GM18520 (cell line): ENCODE measurements at regions not wholly inside any gene's neighbourhood (a gene's known extent, or its start where the extent isn't known, plus 50 kb on each side); places are given as distances from the start of the nearest gene placed in this dataset.

Experiments used
- ATAC-seq: cut with Tn5 transposase; IDR thresholded peaks from one replicate; pipeline ENCODE4 v1.9.1; 2021; ENCODE audit not compliant: unreplicated experiment

- no peak for ATAC-seq
These were observed 249.3 kb upstream of the APCDD1 start for GRCh38 chr18:10205151-10205550.

- no peak for ATAC-seq
These were observed 246.6 kb upstream of the APCDD1 start for GRCh38 chr18:10207682-10208345.

- no peak for ATAC-seq
These were observed 245.1 kb upstream of the APCDD1 start for GRCh38 chr18:10209302-10209701.

- no peak for ATAC-seq
These were observed 244.3 kb upstream of the APCDD1 start for GRCh38 chr18:10210057-10210633.

GRCh38 chr18:10213526-10213925 is 240.9 kb upstream of the APCDD1 start:
- no peak for ATAC-seq

- ATAC-seq = no peak
These were observed 239.0 kb upstream of the APCDD1 start for GRCh38 chr18:10215446-10215845.

GRCh38 chr18:10216791-10217190 is 237.6 kb upstream of the APCDD1 start:
- no peak for ATAC-seq

- ATAC-seq = no peak
These were observed 237.2 kb upstream of the APCDD1 start for GRCh38 chr18:10217211-10217610.

GRCh38 chr18:10225300-10225699 is 229.1 kb upstream of the APCDD1 start:
- no peak for ATAC-seq

- ATAC-seq = no peak
These were observed 227.5 kb upstream of the APCDD1 start for GRCh38 chr18:10226971-10227370.

- no peak for ATAC-seq
These were observed 226.1 kb upstream of the APCDD1 start for GRCh38 chr18:10228326-10228725.

- ATAC-seq = no peak
These were observed 225.0 kb upstream of the APCDD1 start for GRCh38 chr18:10229458-10229857.

GRCh38 chr18:10230072-10230471 is 224.4 kb upstream of the APCDD1 start:
- no peak for ATAC-seq

GRCh38 chr18:10231220-10231619 is 223.2 kb upstream of the APCDD1 start:
- ATAC-seq = no peak

GRCh38 chr18:10232062-10232461 is 222.4 kb upstream of the APCDD1 start:
- ATAC-seq = no peak

GRCh38 chr18:10233082-10233875 is 221.2 kb upstream of the APCDD1 start:
- ATAC-seq = no peak

GRCh38 chr18:10234281-10234680 is 220.2 kb upstream of the APCDD1 start:
- no peak for ATAC-seq

GRCh38 chr18:10234912-10235660 is 219.3 kb upstream of the APCDD1 start:
- no peak for ATAC-seq

GRCh38 chr18:10235661-10235952 is 218.8 kb upstream of the APCDD1 start:
- ATAC-seq = no peak

- ATAC-seq = no peak
These were observed 215.3 kb upstream of the APCDD1 start for GRCh38 chr18:10239103-10239502.

GRCh38 chr18:10239991-10240634 is 214.3 kb upstream of the APCDD1 start:
- no peak for ATAC-seq
